Fibroblast of villous mesenchyme (primary cell): ENCODE measurements at regions not wholly inside any gene's neighbourhood (a gene's known extent, or its start where the extent isn't known, plus 50 kb on each side); places are given as distances from the start of the nearest gene placed in this dataset.

Source experiments
- DNase-seq: peaks from one replicate; pipeline ENCODE4 v3.0.0-alpha.2; 2010; ENCODE audit warnings: low read depth
- H3K4me3 ChIP-seq: 2 replicates; pipeline ENCODE4 v1.5.1; 2011; ENCODE audit warnings: low read depth, mild to moderate bottlenecking, low read length
- TF ChIP-seq, protein P1 (sequence below): IDR thresholded peaks from 2 replicates; pipeline ENCODE4 v1.5.1; 2012; ENCODE audit warnings: low read depth, mild to moderate bottlenecking, low read length; ENCODE audit not compliant: insufficient read depth

DNA sequence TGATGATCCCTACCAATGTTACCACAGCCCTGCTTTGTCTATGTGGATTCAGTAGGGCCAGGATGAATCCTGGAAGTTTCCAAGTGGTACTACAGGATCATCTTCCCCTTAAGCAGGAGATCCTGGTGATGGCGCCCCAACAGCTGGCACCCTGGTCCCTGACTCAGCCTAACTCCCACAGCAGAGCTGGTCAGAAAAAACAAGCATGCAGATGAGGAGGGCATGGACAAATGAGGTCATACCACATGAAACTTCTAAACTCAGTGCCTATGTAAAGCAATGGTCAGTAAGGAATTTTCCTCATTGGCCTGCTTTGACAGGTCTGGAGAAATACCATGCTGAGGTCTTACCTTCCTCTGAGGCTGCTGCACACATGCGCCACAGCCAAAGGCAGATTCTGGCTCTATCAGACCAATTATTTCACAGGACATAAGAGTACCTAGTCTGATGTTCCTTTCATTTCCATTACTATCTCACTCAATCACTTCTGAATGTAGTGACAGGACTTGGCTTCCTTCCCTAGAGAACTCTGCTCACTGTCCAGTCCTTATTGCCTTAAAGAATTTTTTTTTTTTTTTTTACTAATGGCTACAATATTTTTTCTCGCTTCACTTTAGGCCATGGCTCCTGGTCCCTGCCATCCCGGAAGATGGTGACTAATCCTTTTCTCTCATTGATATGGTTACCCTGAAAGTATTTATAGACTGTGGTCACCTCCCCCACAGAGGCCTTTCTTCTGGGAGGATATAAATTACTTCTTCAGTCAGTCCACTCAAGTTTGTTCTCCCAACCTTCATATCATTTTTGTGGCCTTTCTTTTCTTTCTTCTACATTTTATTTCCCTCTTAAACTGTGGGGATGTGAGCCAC, 525.2 kb upstream of the PSMD7 start:
- TF ChIP-seq, protein P1, sequence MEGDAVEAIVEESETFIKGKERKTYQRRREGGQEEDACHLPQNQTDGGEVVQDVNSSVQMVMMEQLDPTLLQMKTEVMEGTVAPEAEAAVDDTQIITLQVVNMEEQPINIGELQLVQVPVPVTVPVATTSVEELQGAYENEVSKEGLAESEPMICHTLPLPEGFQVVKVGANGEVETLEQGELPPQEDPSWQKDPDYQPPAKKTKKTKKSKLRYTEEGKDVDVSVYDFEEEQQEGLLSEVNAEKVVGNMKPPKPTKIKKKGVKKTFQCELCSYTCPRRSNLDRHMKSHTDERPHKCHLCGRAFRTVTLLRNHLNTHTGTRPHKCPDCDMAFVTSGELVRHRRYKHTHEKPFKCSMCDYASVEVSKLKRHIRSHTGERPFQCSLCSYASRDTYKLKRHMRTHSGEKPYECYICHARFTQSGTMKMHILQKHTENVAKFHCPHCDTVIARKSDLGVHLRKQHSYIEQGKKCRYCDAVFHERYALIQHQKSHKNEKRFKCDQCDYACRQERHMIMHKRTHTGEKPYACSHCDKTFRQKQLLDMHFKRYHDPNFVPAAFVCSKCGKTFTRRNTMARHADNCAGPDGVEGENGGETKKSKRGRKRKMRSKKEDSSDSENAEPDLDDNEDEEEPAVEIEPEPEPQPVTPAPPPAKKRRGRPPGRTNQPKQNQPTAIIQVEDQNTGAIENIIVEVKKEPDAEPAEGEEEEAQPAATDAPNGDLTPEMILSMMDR = no peak
- DNase-seq = peak; percentile 18
- H3K4me3 ChIP-seq = no peak overlapping the region

DNA sequence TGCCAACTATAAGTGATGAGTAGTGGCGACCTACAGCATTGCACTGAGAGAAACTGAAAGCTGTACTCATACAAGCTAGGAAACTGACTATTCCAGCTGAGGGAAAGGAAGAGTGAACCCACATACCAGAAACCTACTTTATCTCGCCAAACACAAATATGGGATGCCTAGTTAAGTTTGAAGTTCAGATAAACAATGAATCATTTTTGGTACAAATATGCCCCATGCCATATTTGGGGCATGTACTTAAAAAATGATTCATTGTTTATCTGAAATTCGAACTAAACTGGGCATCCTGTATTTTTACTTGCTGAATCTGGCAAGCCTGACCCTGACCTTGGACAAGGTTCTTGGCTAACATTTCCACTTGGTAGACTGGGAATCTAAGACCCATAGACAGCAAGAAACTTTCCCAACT, 527.8 kb upstream of the PSMD7 start:
- TF ChIP-seq, protein P1 = no peak
- H3K4me3 ChIP-seq = no peak overlapping the region
- peak; percentile 88 for DNase-seq

DNA sequence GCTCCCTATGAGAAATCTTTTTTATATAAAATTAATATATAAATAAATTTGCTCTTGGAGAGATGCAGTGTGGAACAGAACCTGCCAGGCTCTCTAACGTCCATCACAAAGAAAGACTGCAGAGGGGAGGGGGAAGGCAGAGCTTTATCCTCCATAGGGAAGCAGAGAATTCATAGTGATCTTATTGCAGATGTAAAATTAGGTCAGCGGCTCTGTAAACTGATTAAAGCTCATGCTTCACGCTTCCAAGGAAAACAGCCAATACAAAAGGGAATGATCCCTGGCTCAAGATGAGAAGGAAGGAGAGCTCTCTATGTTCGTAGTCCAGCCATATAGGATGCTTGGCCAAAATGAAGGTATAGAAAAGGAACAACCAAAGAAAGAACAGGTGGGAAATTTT, 532.3 kb upstream of the PSMD7 start:
- H3K4me3 ChIP-seq = no peak overlapping the region
- DNase-seq = no peak
- TF ChIP-seq, protein P1 = no peak

DNA sequence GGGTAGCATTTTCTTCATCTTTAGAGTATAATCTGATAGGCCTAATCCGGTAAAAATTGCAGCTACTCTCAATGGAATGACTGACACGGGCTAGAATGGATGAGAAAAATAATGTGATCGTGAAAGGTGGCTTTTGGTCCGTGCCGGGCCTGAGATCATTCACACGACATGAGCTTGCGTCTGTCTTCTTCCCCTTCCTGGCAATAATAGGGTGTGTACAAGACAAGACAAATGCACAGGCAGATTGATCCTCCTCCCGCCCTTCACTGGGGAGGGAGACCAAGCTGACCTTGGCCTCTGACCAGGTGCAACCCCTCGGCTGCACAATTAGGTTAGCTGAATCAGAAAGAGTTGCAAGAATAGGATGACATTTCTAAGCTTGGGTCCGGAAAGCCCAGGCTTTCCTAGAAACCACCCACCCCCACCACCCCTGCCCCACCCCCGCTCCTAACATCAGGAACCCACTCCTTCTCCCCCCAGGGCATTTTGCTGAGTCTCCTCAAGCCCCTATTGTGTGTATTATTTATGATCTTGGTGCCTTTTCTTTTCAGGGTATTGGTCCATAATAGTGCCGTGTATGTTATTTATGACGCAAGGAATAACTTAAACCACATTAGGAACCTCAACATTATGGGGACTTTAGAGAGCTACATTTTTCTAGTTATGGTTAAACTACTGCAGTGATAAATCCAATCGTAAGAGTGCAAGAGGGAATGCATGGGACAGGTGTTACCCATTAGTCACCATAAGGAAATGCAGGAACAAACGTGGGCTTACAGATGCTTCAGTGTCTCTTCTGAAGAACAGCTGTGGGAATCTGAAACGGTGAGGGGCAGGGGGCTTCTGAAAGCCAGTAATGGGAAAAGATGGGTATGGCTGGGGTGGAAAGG, 540.1 kb upstream of the PSMD7 start:
- TF ChIP-seq, protein P1 = no peak
- no peak overlapping the region for H3K4me3 ChIP-seq
- DNase-seq = no peak

DNA sequence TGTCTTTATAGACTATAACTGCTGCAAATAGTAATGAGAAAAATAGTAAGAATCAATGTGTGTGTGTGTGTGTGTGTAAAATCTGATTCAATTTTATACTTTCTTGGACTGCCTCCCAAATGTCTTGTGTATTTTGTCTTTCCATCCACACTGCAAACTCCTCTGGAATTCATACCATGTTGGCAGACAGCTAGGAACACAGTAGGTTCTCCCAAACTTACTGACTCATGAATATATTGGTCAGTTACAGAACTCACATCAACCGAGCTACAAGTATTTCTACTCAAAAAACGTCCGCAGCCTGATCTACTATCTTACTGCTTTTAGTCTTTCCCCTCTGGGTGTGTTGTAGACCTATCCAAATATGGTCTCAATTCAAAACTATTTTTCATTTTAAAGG, 542.7 kb upstream of the PSMD7 start:
- TF ChIP-seq, protein P1 = no peak
- no peak overlapping the region for H3K4me3 ChIP-seq

DNA sequence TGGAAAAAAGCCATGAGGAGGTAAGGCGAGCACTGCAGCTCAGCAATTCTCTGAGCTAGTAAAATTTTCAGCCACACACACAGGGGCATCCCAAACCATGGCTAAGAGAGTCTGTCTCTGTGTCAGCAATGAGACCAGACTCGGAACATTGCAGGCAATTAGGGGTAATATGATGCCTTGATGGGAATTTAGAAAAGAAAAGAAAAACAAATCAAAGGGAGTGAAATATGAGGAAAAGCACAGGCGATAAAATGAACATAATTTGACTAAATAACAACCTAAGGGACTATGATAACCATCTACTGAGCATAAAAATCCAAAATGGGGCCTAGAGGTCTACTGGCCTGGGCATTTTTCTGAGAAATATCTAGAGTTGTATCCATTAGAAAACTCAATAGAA, 546.0 kb upstream of the PSMD7 start:
- H3K4me3 ChIP-seq = no peak overlapping the region
- TF ChIP-seq, protein P1 = no peak
- no peak for DNase-seq

More for the DNA sequence above, 542.7 kb upstream of the PSMD7 start:
- DNase-seq = no peak
